HEK293 (cell line): ENCODE measurements at regions not wholly inside any gene's neighbourhood (a gene's known extent, or its start where the extent isn't known, plus 50 kb on each side); places are given as distances from the start of the nearest gene placed in this dataset.

ENCODE experiments used
- CTCF ChIA-PET: fragments of 350-600 bp; formaldehyde crosslinking; extraction: SDS; loops from one replicate; lab custom pipeline; 2021; ENCODE audit warnings: antibody characterized with exemption; lab: Yijun Ruan, JAX
- POLR2A ChIA-PET: fragments of 300-600 bp; formaldehyde crosslinking; extraction: SDS; loops from one replicate; lab custom pipeline; 2020; ENCODE audit warnings: antibody characterized with exemption, inconsistent platforms; lab: Yijun Ruan, JAX
- H3K27ac ChIP-seq: fragments of 200-500 bp; sonication (Bioruptor generic); 2 replicates; pipeline ENCODE4 v1.5.1; 2014; ENCODE audit warnings: low read depth, low read length, control low read depth, inconsistent platforms; ENCODE audit errors: extremely low read depth
- H3K36me3 ChIP-seq, 2 experiments: fragments of 200-500 bp in 1 of 2; sonication (Bioruptor generic) in 1 of 2; 1 replicate in 1 of 2; 2 replicates in 1 of 2; pipeline ENCODE4 v1.5.1; 2014 to 2017; ENCODE audit warnings: inconsistent platforms in 2 of 2, low read length in 2 of 2; ENCODE audit not compliant: control insufficient read depth in 2 of 2, insufficient read depth in 1 of 2
- H3K4me1 ChIP-seq: fragments of 200-500 bp; sonication (Bioruptor generic); 2 replicates; pipeline ENCODE4 v1.5.1; 2014; ENCODE audit warnings: mild to moderate bottlenecking, low read length, inconsistent platforms; ENCODE audit not compliant: control insufficient read depth, insufficient read depth
- H3K4me3 ChIP-seq: 2 replicates; pipeline ENCODE4 v1.5.1; 2011; ENCODE audit warnings: low read depth, mild to moderate bottlenecking, control low read depth, low read length, moderate library complexity
- H3K9me3 ChIP-seq: fragments of 200-500 bp; sonication (Bioruptor generic); 2 replicates; pipeline ENCODE4 v1.5.1; 2014; ENCODE audit warnings: low read depth, low read length, inconsistent platforms; ENCODE audit not compliant: control insufficient read depth, insufficient read depth
- HOXA7 ChIP-seq: sonication (generic); formaldehyde crosslinking; IDR thresholded peaks from 2 replicates; pipeline ENCODE4 v1.8.1; 2022; ENCODE audit warnings: missing genetic modification reagents, borderline replicate concordance
- OVOL3 ChIP-seq: fragments of 450-650 bp; formaldehyde crosslinking; IDR thresholded peaks from 2 replicates; pipeline ENCODE4 v1.5.1; 2016; ENCODE audit warnings: missing biosample characterization, missing genetic modification characterization
- YY2 ChIP-seq: fragments of 450-650 bp; formaldehyde crosslinking; IDR thresholded peaks from 2 replicates; pipeline ENCODE4 v1.5.1; 2016; ENCODE audit warnings: missing biosample characterization, missing genetic modification characterization
- ZBTB21 ChIP-seq: fragments of 450-650 bp; formaldehyde crosslinking; IDR thresholded peaks from 2 replicates; pipeline ENCODE4 v1.5.1; 2017; ENCODE audit warnings: missing biosample characterization, missing genetic modification characterization
- ZFP69B ChIP-seq: fragments of 450-650 bp; formaldehyde crosslinking; IDR thresholded peaks from 2 replicates; pipeline ENCODE4 v1.5.1; 2016; ENCODE audit warnings: missing biosample characterization, missing genetic modification characterization
- ZNF146 ChIP-seq: fragments of 450-650 bp; formaldehyde crosslinking; IDR thresholded peaks from 2 replicates; pipeline ENCODE4 v1.5.1; 2016; ENCODE audit warnings: missing biosample characterization, missing genetic modification characterization
- ZNF202 ChIP-seq: fragments of 450-650 bp; formaldehyde crosslinking; IDR thresholded peaks from 2 replicates; pipeline ENCODE4 v1.5.1; 2016; ENCODE audit warnings: missing biosample characterization, missing genetic modification characterization, borderline replicate concordance
- ZNF24 ChIP-seq: fragments of 450-650 bp; formaldehyde crosslinking; IDR thresholded peaks from 2 replicates; pipeline ENCODE4 v1.5.1; 2016; ENCODE audit warnings: missing biosample characterization, missing genetic modification characterization
- ZNF302 ChIP-seq: fragments of 450-650 bp; formaldehyde crosslinking; IDR thresholded peaks from 2 replicates; pipeline ENCODE4 v1.5.1; 2016; ENCODE audit warnings: missing biosample characterization, missing genetic modification characterization, low read depth
- ZNF350 ChIP-seq: fragments of 450-650 bp; formaldehyde crosslinking; IDR thresholded peaks from 2 replicates; pipeline ENCODE4 v1.5.0; 2017; ENCODE audit warnings: missing biosample characterization, mild to moderate bottlenecking, missing genetic modification characterization
- ZNF530 ChIP-seq: fragments of 450-650 bp; formaldehyde crosslinking; IDR thresholded peaks from 2 replicates; pipeline ENCODE4 v1.5.1; 2016; ENCODE audit warnings: low read depth, missing biosample characterization, missing genetic modification characterization
- ZNF610 ChIP-seq: fragments of 450-650 bp; formaldehyde crosslinking; IDR thresholded peaks from 2 replicates; pipeline ENCODE4 v1.5.1; 2016; ENCODE audit warnings: missing biosample characterization, missing genetic modification characterization, borderline replicate concordance
- ZNF670 ChIP-seq: fragments of 450-650 bp; formaldehyde crosslinking; IDR thresholded peaks from 2 replicates; pipeline ENCODE4 v1.5.1; 2016; ENCODE audit warnings: missing biosample characterization, missing genetic modification characterization, low read depth
- ZXDB ChIP-seq: fragments of 450-650 bp; formaldehyde crosslinking; IDR thresholded peaks from 2 replicates; pipeline ENCODE4 v1.5.1; 2016; ENCODE audit warnings: missing biosample characterization, missing genetic modification characterization
- TF ChIP-seq, protein P1 (sequence below): fragments of 450-650 bp; formaldehyde crosslinking; IDR thresholded peaks from 2 replicates; pipeline ENCODE4 v1.5.1; 2016; ENCODE audit warnings: missing biosample characterization, missing genetic modification characterization
- TF ChIP-seq, protein P2 (sequence below): fragments of 450-650 bp; formaldehyde crosslinking; IDR thresholded peaks from 2 replicates; pipeline ENCODE4 v1.5.1; 2016; ENCODE audit warnings: missing biosample characterization, missing genetic modification characterization
- TF ChIP-seq, protein P3 (sequence below): fragments of 450-650 bp; formaldehyde crosslinking; IDR thresholded peaks from 2 replicates; pipeline ENCODE4 v1.5.1; 2017; ENCODE audit warnings: missing biosample characterization, missing genetic modification characterization
- TF ChIP-seq, protein P4 (sequence below): fragments of 450-650 bp; formaldehyde crosslinking; IDR thresholded peaks from 2 replicates; pipeline ENCODE4 v1.5.1; 2016; ENCODE audit warnings: missing biosample characterization, missing genetic modification characterization, low read depth
- TF ChIP-seq, protein P5 (sequence below): fragments of 450-650 bp; IDR thresholded peaks from 2 replicates; pipeline ENCODE4 v1.5.1; 2018; ENCODE audit warnings: missing biosample characterization, missing genetic modification characterization

DNA sequence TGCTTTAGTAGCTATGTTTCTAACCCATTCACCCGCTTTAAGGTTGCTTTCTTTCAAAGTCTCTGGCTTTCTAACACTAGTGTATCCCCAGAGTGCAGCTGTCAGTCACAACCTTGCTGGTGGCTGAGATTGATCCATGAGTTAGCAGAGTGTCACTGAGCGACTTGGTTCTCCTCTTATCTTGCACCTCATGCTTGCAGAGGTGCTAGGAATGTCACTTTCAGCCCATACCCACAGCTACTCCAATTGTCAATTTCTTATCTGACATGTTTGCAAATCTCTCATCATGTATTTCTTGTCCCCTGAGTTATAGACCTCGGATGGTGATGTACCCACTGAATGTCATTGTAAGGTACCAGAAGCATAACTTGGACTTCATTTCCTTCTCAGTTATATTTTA, 1110.2 kb downstream of the GALC start:
- H3K27ac ChIP-seq, result no peak overlapping the region
- POLR2A ChIA-PET, result no interaction called here

DNA sequence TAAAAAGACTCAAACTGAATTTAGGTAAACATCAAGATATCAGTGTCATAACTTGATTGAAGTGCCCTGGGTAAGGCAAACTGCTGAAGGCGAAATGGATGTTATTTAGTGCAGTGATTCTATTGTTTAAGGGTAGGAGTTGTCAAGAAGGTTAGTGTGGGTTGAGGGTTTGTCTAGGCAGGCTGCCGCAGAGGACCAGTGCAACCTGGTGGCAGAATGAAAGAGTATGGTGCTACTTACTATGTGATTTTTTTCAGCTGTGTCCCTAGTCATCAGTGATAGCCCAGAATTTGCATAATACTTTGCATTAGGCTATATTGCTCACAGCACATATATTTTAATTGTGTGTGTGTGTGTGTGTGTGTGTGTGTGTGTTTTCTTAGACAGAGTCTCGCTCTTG, 1127.0 kb downstream of the GALC start:
- Histone ChIP-seq H3K4me1 (no peaks in the 10 kb centered on the region), H3K27ac (no peak overlapping the region), H3K9me3 (no peaks in the 10 kb centered on the region), H3K4me3 (no peak overlapping the region), H3K36me3 (no peaks in the 10 kb centered on the region)
- POLR2A ChIA-PET, result no interaction called here
- CTCF ChIA-PET, result no interaction called here
- TF ChIP-seq, protein P1, sequence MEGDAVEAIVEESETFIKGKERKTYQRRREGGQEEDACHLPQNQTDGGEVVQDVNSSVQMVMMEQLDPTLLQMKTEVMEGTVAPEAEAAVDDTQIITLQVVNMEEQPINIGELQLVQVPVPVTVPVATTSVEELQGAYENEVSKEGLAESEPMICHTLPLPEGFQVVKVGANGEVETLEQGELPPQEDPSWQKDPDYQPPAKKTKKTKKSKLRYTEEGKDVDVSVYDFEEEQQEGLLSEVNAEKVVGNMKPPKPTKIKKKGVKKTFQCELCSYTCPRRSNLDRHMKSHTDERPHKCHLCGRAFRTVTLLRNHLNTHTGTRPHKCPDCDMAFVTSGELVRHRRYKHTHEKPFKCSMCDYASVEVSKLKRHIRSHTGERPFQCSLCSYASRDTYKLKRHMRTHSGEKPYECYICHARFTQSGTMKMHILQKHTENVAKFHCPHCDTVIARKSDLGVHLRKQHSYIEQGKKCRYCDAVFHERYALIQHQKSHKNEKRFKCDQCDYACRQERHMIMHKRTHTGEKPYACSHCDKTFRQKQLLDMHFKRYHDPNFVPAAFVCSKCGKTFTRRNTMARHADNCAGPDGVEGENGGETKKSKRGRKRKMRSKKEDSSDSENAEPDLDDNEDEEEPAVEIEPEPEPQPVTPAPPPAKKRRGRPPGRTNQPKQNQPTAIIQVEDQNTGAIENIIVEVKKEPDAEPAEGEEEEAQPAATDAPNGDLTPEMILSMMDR (tag by site-specific recombination), result no peak
- TF ChIP-seq ZXDB (tag by site-specific recombination), result no peak
- no peak for TF ChIP-seq OVOL3 (tag by site-specific recombination)
- TF ChIP-seq ZBTB21 (tag by site-specific recombination), result no peak
- TF ChIP-seq ZNF302 (tag by site-specific recombination), result no peak
- TF ChIP-seq, protein P2, sequence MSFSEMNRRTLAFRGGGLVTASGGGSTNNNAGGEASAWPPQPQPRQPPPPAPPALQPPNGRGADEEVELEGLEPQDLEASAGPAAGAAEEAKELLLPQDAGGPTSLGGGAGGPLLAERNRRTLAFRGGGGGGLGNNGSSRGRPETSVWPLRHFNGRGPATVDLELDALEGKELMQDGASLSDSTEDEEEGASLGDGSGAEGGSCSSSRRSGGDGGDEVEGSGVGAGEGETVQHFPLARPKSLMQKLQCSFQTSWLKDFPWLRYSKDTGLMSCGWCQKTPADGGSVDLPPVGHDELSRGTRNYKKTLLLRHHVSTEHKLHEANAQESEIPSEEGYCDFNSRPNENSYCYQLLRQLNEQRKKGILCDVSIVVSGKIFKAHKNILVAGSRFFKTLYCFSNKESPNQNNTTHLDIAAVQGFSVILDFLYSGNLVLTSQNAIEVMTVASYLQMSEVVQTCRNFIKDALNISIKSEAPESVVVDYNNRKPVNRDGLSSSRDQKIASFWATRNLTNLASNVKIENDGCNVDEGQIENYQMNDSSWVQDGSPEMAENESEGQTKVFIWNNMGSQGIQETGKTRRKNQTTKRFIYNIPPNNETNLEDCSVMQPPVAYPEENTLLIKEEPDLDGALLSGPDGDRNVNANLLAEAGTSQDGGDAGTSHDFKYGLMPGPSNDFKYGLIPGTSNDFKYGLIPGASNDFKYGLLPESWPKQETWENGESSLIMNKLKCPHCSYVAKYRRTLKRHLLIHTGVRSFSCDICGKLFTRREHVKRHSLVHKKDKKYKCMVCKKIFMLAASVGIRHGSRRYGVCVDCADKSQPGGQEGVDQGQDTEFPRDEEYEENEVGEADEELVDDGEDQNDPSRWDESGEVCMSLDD (tag by site-specific recombination), result no peak
- no peak for TF ChIP-seq ZNF530 (tag by site-specific recombination)
- TF ChIP-seq, protein P3, sequence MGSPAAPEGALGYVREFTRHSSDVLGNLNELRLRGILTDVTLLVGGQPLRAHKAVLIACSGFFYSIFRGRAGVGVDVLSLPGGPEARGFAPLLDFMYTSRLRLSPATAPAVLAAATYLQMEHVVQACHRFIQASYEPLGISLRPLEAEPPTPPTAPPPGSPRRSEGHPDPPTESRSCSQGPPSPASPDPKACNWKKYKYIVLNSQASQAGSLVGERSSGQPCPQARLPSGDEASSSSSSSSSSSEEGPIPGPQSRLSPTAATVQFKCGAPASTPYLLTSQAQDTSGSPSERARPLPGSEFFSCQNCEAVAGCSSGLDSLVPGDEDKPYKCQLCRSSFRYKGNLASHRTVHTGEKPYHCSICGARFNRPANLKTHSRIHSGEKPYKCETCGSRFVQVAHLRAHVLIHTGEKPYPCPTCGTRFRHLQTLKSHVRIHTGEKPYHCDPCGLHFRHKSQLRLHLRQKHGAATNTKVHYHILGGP (tag by site-specific recombination), result no peak

More for the DNA sequence above, 1110.2 kb downstream of the GALC start:
- CTCF ChIA-PET, result no interaction called here
- no peak overlapping the region for H3K4me3 ChIP-seq
- no peaks in the 10 kb centered on the region for H3K36me3 ChIP-seq
- no peaks in the 10 kb centered on the region for H3K9me3 ChIP-seq
- TF ChIP-seq, protein P2 (tag by site-specific recombination), result no peak
- no peak for TF ChIP-seq ZNF24 (tag by site-specific recombination)
- no peak for TF ChIP-seq ZNF146 (tag by site-specific recombination)
- no peak for TF ChIP-seq HOXA7 (CRISPR knock-in tag)
- no peak for TF ChIP-seq ZNF610 (tag by site-specific recombination)
- no peak for TF ChIP-seq ZNF350 (tag by site-specific recombination)
- no peak for TF ChIP-seq ZFP69B (tag by site-specific recombination)
- TF ChIP-seq, protein P4, sequence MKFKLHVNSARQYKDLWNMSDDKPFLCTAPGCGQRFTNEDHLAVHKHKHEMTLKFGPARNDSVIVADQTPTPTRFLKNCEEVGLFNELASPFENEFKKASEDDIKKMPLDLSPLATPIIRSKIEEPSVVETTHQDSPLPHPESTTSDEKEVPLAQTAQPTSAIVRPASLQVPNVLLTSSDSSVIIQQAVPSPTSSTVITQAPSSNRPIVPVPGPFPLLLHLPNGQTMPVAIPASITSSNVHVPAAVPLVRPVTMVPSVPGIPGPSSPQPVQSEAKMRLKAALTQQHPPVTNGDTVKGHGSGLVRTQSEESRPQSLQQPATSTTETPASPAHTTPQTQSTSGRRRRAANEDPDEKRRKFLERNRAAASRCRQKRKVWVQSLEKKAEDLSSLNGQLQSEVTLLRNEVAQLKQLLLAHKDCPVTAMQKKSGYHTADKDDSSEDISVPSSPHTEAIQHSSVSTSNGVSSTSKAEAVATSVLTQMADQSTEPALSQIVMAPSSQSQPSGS (tag by site-specific recombination), result no peak
- no peak for TF ChIP-seq ZNF202 (tag by site-specific recombination)
- TF ChIP-seq, protein P5, sequence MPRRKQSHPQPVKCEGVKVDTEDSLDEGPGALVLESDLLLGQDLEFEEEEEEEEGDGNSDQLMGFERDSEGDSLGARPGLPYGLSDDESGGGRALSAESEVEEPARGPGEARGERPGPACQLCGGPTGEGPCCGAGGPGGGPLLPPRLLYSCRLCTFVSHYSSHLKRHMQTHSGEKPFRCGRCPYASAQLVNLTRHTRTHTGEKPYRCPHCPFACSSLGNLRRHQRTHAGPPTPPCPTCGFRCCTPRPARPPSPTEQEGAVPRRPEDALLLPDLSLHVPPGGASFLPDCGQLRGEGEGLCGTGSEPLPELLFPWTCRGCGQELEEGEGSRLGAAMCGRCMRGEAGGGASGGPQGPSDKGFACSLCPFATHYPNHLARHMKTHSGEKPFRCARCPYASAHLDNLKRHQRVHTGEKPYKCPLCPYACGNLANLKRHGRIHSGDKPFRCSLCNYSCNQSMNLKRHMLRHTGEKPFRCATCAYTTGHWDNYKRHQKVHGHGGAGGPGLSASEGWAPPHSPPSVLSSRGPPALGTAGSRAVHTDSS (tag by site-specific recombination), result no peak
- TF ChIP-seq ZNF670, result no peak
- no peak for TF ChIP-seq YY2 (tag by site-specific recombination)
- no peaks in the 10 kb centered on the region for H3K4me1 ChIP-seq
